ENCODE measurements at regions not wholly inside any gene's neighbourhood (a gene's known extent, or its start where the extent isn't known, plus 50 kb on each side); places are given as distances from the start of the nearest gene placed in this dataset.

GRCh38 chr3:144677103-144677502 is 705.5 kb downstream of the DIPK2A start:
- DNase-seq (ENCODE audit: extremely low spot score): no peak
- ChIA-PET CTCF (interaction anchor here (1.3 kb wide), 1 partner anchor 21 kb away, joined by 3 read pairs; no protein-coding TSS in a partner anchor), POLR2A (no interaction called here)
- TF ChIP-seq, protein P1, sequence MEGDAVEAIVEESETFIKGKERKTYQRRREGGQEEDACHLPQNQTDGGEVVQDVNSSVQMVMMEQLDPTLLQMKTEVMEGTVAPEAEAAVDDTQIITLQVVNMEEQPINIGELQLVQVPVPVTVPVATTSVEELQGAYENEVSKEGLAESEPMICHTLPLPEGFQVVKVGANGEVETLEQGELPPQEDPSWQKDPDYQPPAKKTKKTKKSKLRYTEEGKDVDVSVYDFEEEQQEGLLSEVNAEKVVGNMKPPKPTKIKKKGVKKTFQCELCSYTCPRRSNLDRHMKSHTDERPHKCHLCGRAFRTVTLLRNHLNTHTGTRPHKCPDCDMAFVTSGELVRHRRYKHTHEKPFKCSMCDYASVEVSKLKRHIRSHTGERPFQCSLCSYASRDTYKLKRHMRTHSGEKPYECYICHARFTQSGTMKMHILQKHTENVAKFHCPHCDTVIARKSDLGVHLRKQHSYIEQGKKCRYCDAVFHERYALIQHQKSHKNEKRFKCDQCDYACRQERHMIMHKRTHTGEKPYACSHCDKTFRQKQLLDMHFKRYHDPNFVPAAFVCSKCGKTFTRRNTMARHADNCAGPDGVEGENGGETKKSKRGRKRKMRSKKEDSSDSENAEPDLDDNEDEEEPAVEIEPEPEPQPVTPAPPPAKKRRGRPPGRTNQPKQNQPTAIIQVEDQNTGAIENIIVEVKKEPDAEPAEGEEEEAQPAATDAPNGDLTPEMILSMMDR (IDR thresholded peaks at IDR 0.05; ENCODE audit: control extremely low read depth, extremely low read depth, low read depth, missing control alignments): no peak

DNA sequence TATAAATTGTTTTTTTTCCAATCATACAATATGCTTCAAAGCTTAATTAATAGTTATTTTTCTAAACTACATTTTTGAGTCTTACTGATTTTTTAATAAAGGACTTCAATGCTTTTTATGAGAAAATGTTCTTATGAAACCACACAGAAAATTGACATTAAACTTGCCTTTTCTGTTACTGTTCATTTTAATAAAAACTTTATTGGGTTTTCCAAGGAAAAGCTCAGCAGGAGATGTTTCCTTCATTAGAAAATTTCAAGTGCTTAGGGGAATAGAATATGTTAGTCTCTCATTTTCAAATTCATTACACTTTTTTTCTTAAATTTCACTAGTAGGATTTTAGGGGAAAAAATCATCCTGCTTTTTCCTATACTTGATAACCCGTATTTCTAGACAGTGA is 711.4 kb downstream of the DIPK2A start:
- no peak for DNase-seq (ENCODE audit: extremely low spot score)
- ChIA-PET POLR2A (no interaction called here), CTCF (no interaction called here)
- TF ChIP-seq, protein P1 (IDR thresholded peaks at IDR 0.05; ENCODE audit: control extremely low read depth, extremely low read depth, low read depth, missing control alignments): no peak

DNA sequence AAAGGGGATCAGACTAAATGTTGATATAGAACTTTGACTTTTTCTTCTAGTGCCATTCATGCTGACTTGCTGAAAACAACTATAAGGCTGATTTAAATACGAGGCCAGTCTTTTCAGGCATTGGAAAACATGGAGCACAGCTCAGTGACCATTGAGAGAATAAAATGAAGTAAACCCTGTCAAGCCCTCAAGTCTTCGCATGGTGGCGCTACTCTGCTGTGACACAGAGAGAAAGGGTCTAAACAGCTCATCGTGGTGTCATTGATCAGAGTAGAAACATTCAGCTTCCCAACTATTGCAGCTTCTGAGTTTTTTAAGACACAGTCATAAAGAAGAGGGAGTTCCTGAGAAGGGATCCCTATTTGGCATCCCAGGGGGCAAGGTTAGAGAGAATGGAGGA is 716.2 kb downstream of the DIPK2A start:
- TF ChIP-seq, protein P1 (IDR thresholded peaks at IDR 0.05; ENCODE audit: control extremely low read depth, extremely low read depth, low read depth, missing control alignments): no peak
- ChIA-PET POLR2A (no interaction called here), CTCF (interaction anchor here (1.0 to 1.4 kb wide), 2 partner anchors 10 to 14 kb away, joined by 3 read pairs; no protein-coding TSS in a partner anchor)
- DNase-seq (ENCODE audit: extremely low spot score): no peak

DNA sequence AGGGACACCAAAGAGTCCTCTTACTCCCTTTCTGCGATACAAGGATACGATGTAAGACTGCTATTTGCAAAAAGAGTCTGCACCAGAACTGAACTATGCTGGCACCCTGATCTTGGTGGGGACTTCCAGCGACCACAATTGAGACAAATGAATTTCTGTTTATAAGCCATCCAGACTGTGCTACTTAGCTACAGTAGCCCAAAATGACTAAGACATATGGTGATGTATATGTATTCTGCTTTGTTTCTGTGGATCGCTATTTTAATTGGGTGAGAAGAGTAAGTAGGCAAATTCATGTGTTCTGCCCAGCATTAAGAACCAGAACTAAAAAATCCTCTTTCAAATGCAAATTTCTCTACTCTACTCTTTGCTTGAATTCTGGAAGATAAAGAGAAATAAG is 720.9 kb downstream of the DIPK2A start:
- TF ChIP-seq, protein P1 (IDR thresholded peaks at IDR 0.05; ENCODE audit: control extremely low read depth, extremely low read depth, low read depth, missing control alignments): no peak
- CTCF ChIA-PET: no interaction called here
- POLR2A ChIA-PET: no interaction called here
- no peak for DNase-seq (ENCODE audit: extremely low spot score)

DNA sequence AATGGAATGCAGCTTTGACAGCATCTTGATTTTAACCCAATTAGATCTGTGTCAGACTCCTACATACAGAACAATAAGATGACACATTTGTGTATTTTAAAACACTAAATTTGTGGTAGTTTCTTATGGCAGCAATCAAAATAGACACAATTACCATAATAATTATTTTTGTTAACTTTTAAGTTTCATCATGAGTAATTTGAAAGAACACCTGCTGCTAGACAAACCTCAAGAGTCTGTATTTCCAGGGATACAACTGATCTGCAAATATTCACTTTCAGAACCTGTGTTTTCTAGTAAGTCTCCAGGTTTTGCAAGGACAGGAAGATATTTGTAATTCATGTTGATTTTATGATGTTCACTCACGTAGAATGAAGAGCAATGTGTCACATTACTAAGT is 736.8 kb downstream of the DIPK2A start:
- ChIA-PET POLR2A (interaction anchor here (1.1 kb wide), 1 partner anchor 736 kb away, joined by 4 read pairs; the partner anchor contains the start of gene DIPK2A), CTCF (no interaction called here)
- TF ChIP-seq, protein P1 (IDR thresholded peaks at IDR 0.05; ENCODE audit: control extremely low read depth, extremely low read depth, low read depth, missing control alignments): no peak
- no peak for DNase-seq (ENCODE audit: extremely low spot score)

- TF ChIP-seq, protein P1 (IDR thresholded peaks at IDR 0.05; ENCODE audit: control extremely low read depth, extremely low read depth, low read depth, missing control alignments): no peak
- ChIA-PET CTCF (interaction anchor here (1.0 to 1.1 kb wide), 2 partner anchors 11 to 28 kb away, joined by 3 to 4 read pairs; no protein-coding TSS in a partner anchor), POLR2A (no interaction called here)
- DNase-seq (ENCODE audit: extremely low spot score): no peak
Observed at GRCh38 chr3:144737281-144737680, 765.7 kb downstream of the DIPK2A start.

Data from GM10248 (cell line).